Right hindlimb (tissue), 1 donor: ENCODE measurements at regions not wholly inside any gene's neighbourhood (a gene's known extent, or its start where the extent isn't known, plus 50 kb on each side); places are given as distances from the start of the nearest gene placed in this dataset.
A peak's percentile ranks its signal among the peaks of the same experiment; 100 is the strongest.
"Not testable (repeated sequence)": the region's sequence is repeated elsewhere in the genome, so short reads cannot be mapped to it uniquely, and the experiment has no call there.

Source experiments
- DNase-seq: peaks from one replicate; pipeline ENCODE4 v3.0.0-alpha.2; 2018

- no peak for DNase-seq
These were observed 367.9 kb downstream of the FAM133A start for GRCh38 chrX:94041881-94042280.

GRCh38 chrX:94045724-94046123, 371.7 kb downstream of the FAM133A start:
- no peak for DNase-seq

- no peak for DNase-seq
These were observed 377.9 kb downstream of the FAM133A start for GRCh38 chrX:94051926-94052325.

GRCh38 chrX:94053575-94053974, 379.6 kb downstream of the FAM133A start:
- no peak for DNase-seq

- no peak for DNase-seq
These were observed 383.4 kb downstream of the FAM133A start for GRCh38 chrX:94057385-94057784.

GRCh38 chrX:94058728-94059382, 384.8 kb downstream of the FAM133A start:
- no peak for DNase-seq

GRCh38 chrX:94065091-94065490, 391.1 kb downstream of the FAM133A start:
- no peak for DNase-seq

- no peak for DNase-seq
These were observed 415.1 kb downstream of the FAM133A start for GRCh38 chrX:94089149-94089548.

GRCh38 chrX:94097868-94098267, 423.9 kb downstream of the FAM133A start:
- DNase-seq: no peak

- no peak for DNase-seq
These were observed 434.0 kb downstream of the FAM133A start for GRCh38 chrX:94107981-94108380.

GRCh38 chrX:94114362-94114761, 440.4 kb downstream of the FAM133A start:
- no peak for DNase-seq

- no peak for DNase-seq
These were observed 447.8 kb downstream of the FAM133A start for GRCh38 chrX:94121799-94122198.

GRCh38 chrX:94123062-94123461, 449.1 kb downstream of the FAM133A start:
- no peak for DNase-seq

- no peak for DNase-seq
These were observed 489.0 kb downstream of the FAM133A start for GRCh38 chrX:94162971-94163370.

- no peak for DNase-seq
These were observed 504.3 kb downstream of the FAM133A start for GRCh38 chrX:94178145-94178788.

- DNase-seq: no peak
These were observed 530.5 kb downstream of the FAM133A start for GRCh38 chrX:94204524-94204923.

GRCh38 chrX:94216738-94217137, 542.7 kb downstream of the FAM133A start:
- DNase-seq: no peak

- no peak for DNase-seq
These were observed 578.2 kb downstream of the FAM133A start for GRCh38 chrX:94252211-94252610.

GRCh38 chrX:94256396-94256795, 582.4 kb downstream of the FAM133A start:
- peak; percentile 39 for DNase-seq

GRCh38 chrX:94265323-94265722, 591.3 kb downstream of the FAM133A start:
- no peak for DNase-seq

- DNase-seq: no peak
These were observed 614.3 kb downstream of the FAM133A start for GRCh38 chrX:94288325-94288724.

- no peak for DNase-seq
These were observed 615.0 kb downstream of the FAM133A start for GRCh38 chrX:94288972-94289371.

- DNase-seq: no peak
These were observed 628.4 kb downstream of the FAM133A start for GRCh38 chrX:94302446-94302845.

- no peak for DNase-seq
These were observed 655.2 kb downstream of the FAM133A start for GRCh38 chrX:94329182-94329581.

GRCh38 chrX:94341730-94342129, 667.7 kb downstream of the FAM133A start:
- not testable (repeated sequence) for DNase-seq
